ENCODE measurements at regions not wholly inside any gene's neighbourhood (a gene's known extent, or its start where the extent isn't known, plus 50 kb on each side); places are given as distances from the start of the nearest gene placed in this dataset.

GRCh38 chr10:25743832-25744231 is 190.2 kb upstream of the MYO3A start:
- H3K36me3 ChIP-seq (replicated peaks; ENCODE audit: insufficient read depth, low read depth): no peaks in the 10 kb centered on the region
- H3K9me3 ChIP-seq (ENCODE audit: low read depth): no peaks in the 10 kb centered on the region
- H3K27me3 ChIP-seq: no peaks in the 10 kb centered on the region
- H3K27ac ChIP-seq: no peak overlapping the region
- no peak for DNase-seq (ENCODE audit: low spot score)
- H3K9me2 ChIP-seq (replicated peaks; ENCODE audit: insufficient read depth): no peaks in the 10 kb centered on the region
- H3K79me2 ChIP-seq: no peaks in the 10 kb centered on the region
- WGBS (ENCODE audit: low lambda C conversion rate, missing lambda C conversion rate): 100% methylated on average over 3 of the region's 3 CpGs
- no peaks in the 10 kb centered on the region for H4K20me1 ChIP-seq (ENCODE audit: insufficient read depth, poor library complexity, severe bottlenecking)
- no peak overlapping the region for H3K4me2 ChIP-seq
- no peak overlapping the region for H3K4me3 ChIP-seq
- H2AFZ ChIP-seq: no peak overlapping the region
- no peaks in the 10 kb centered on the region for H3K4me1 ChIP-seq (ENCODE audit: insufficient read depth)
- TF ChIP-seq EZH2phosphoT487 (IDR thresholded peaks at IDR 0.05; ENCODE audit: low read depth, severe bottlenecking, unreplicated experiment) (no peak), CTCF (IDR thresholded peaks at IDR 0.05; ENCODE audit: poor library complexity) (no peak), EZH2 (IDR thresholded peaks at IDR 0.05; ENCODE audit: borderline replicate concordance) (no peak)

GRCh38 chr10:25744574-25744973 is 189.5 kb upstream of the MYO3A start:
- no peaks in the 10 kb centered on the region for H3K36me3 ChIP-seq (replicated peaks; ENCODE audit: insufficient read depth, low read depth)
- H2AFZ ChIP-seq: no peak overlapping the region
- H3K9me3 ChIP-seq (ENCODE audit: low read depth): no peaks in the 10 kb centered on the region
- H4K20me1 ChIP-seq (ENCODE audit: insufficient read depth, poor library complexity, severe bottlenecking): no peaks in the 10 kb centered on the region
- TF ChIP-seq CTCF (IDR thresholded peaks at IDR 0.05; ENCODE audit: poor library complexity): no peak
- no peak for TF ChIP-seq EZH2 (IDR thresholded peaks at IDR 0.05; ENCODE audit: borderline replicate concordance)
- no peak for TF ChIP-seq EZH2phosphoT487 (IDR thresholded peaks at IDR 0.05; ENCODE audit: low read depth, severe bottlenecking, unreplicated experiment)
- no peaks in the 10 kb centered on the region for H3K9me2 ChIP-seq (replicated peaks; ENCODE audit: insufficient read depth)
- no peak overlapping the region for H3K27ac ChIP-seq
- H3K27me3 ChIP-seq: no peaks in the 10 kb centered on the region
- H3K4me3 ChIP-seq: no peak overlapping the region
- H3K4me1 ChIP-seq (ENCODE audit: insufficient read depth): no peaks in the 10 kb centered on the region
- no peak overlapping the region for H3K4me2 ChIP-seq
- DNase-seq (ENCODE audit: low spot score): no peak
- no peaks in the 10 kb centered on the region for H3K79me2 ChIP-seq

- Histone ChIP-seq H3K9me3 (ENCODE audit: low read depth) (no peaks in the 10 kb centered on the region), H3K27me3 (no peaks in the 10 kb centered on the region), H3K4me2 (no peak overlapping the region), H3K4me3 (no peak overlapping the region), H2AFZ (no peak overlapping the region), H3K27ac (no peak overlapping the region), H4K20me1 (ENCODE audit: insufficient read depth, poor library complexity, severe bottlenecking) (no peaks in the 10 kb centered on the region), H3K9me2 (replicated peaks; ENCODE audit: insufficient read depth) (no peaks in the 10 kb centered on the region), H3K36me3 (replicated peaks; ENCODE audit: insufficient read depth, low read depth) (no peaks in the 10 kb centered on the region), H3K4me1 (ENCODE audit: insufficient read depth) (no peaks in the 10 kb centered on the region), H3K79me2 (no peaks in the 10 kb centered on the region)
- WGBS (ENCODE audit: low lambda C conversion rate, missing lambda C conversion rate): 37% methylated on average over 3 of the region's 3 CpGs
- no peak for TF ChIP-seq EZH2phosphoT487 (IDR thresholded peaks at IDR 0.05; ENCODE audit: low read depth, severe bottlenecking, unreplicated experiment)
- TF ChIP-seq CTCF (IDR thresholded peaks at IDR 0.05; ENCODE audit: poor library complexity): no peak
- TF ChIP-seq EZH2 (IDR thresholded peaks at IDR 0.05; ENCODE audit: borderline replicate concordance): no peak
- no peak for DNase-seq (ENCODE audit: low spot score)
Measured at GRCh38 chr10:25745976-25746375, 188.1 kb upstream of the MYO3A start.

- whole genome bisulfite sequencing (ENCODE audit: low lambda C conversion rate, missing lambda C conversion rate): 58% methylated on average over 2 of the region's 2 CpGs
- no peak overlapping the region for H3K27ac ChIP-seq
- no peaks in the 10 kb centered on the region for H3K79me2 ChIP-seq
Measured at GRCh38 chr10:25747084-25747483, 186.9 kb upstream of the MYO3A start.

More at GRCh38 chr10:25747084-25747483, 186.9 kb upstream of the MYO3A start:
- Histone ChIP-seq H3K4me3 (no peak overlapping the region), H4K20me1 (ENCODE audit: insufficient read depth, poor library complexity, severe bottlenecking) (no peaks in the 10 kb centered on the region), H3K4me1 (ENCODE audit: insufficient read depth) (no peaks in the 10 kb centered on the region), H3K9me3 (ENCODE audit: low read depth) (no peaks in the 10 kb centered on the region), H3K9me2 (replicated peaks; ENCODE audit: insufficient read depth) (no peaks in the 10 kb centered on the region), H3K36me3 (replicated peaks; ENCODE audit: insufficient read depth, low read depth) (no peaks in the 10 kb centered on the region), H2AFZ (no peak overlapping the region), H3K4me2 (no peak overlapping the region), H3K27me3 (no peaks in the 10 kb centered on the region)
- DNase-seq (ENCODE audit: low spot score): no peak
- no peak for TF ChIP-seq EZH2phosphoT487 (IDR thresholded peaks at IDR 0.05; ENCODE audit: low read depth, severe bottlenecking, unreplicated experiment)
- no peak for TF ChIP-seq CTCF (IDR thresholded peaks at IDR 0.05; ENCODE audit: poor library complexity)

Measured in hepatocyte (in vitro differentiated cells).